PC-3 (cell line): ENCODE measurements at regions not wholly inside any gene's neighbourhood (a gene's known extent, or its start where the extent isn't known, plus 50 kb on each side); places are given as distances from the start of the nearest gene placed in this dataset.

Source experiments
- ATAC-seq: fragments of 200-7000 bp; cut with Tn5 transposase; 2 replicates; pipeline ENCODE4 v1.9.1; 2020; ENCODE audit warnings: mild to moderate bottlenecking, moderate library complexity
- BruUV-seq: library from RNA; stranded (reverse); fragments of 400-500 nt; replicated peaks from 2 replicates; lab custom pipeline; 2021; lab: Mats Ljungman, UMichigan
- CTCF ChIA-PET: fragments of 300-600 bp; sonication (Branson Sonifier 250); formaldehyde crosslinking; loops from one replicate; lab custom pipeline; 2022; ENCODE audit warnings: antibody characterized with exemption; lab: Charles Lee
- POLR2A ChIA-PET: fragments of 300-600 bp; sonication (Branson Sonifier 250); formaldehyde crosslinking; loops from one replicate; lab custom pipeline; 2022; ENCODE audit warnings: antibody characterized with exemption; ENCODE audit not compliant: unreplicated experiment; lab: Charles Lee
- DNase-seq: peaks from one replicate; pipeline ENCODE4 v3.0.0-alpha.2; 2015
- H2AFZ ChIP-seq: fragments of 300-600 bp; sonication (generic); 2 replicates; pipeline ENCODE4 v1.6.0; 2016; ENCODE audit warnings: antibody characterized with exemption, low read length
- H3F3A ChIP-seq: fragments of 300-600 bp; sonication (generic); one replicate; pipeline ENCODE4 v1.6.0; 2017; ENCODE audit warnings: antibody characterized with exemption, low read length, control low read depth, mild to moderate bottlenecking; ENCODE audit not compliant: unreplicated experiment
- H3K27ac ChIP-seq: fragments of 300-600 bp; sonication (generic); 2 replicates; pipeline ENCODE4 v1.5.1; 2016; ENCODE audit warnings: mild to moderate bottlenecking, low read length
- H3K27me3 ChIP-seq: fragments of 300-600 bp; sonication (generic); 2 replicates; pipeline ENCODE4 v1.6.1; 2016; ENCODE audit warnings: low read length, mixed read lengths
- H3K36me3 ChIP-seq: fragments of 300-600 bp; sonication (generic); 2 replicates; pipeline ENCODE4 v1.6.1; 2016; ENCODE audit warnings: low read depth, mixed run types, low read length, mixed read lengths
- H3K4me1 ChIP-seq: fragments of 300-600 bp; sonication (generic); 2 replicates; pipeline ENCODE4 v1.5.1; 2016; ENCODE audit warnings: low read length; ENCODE audit not compliant: insufficient read depth
- H3K4me2 ChIP-seq: fragments of 300-600 bp; sonication (generic); 2 replicates; pipeline ENCODE4 v1.6.0; 2016; ENCODE audit warnings: low read length
- H3K4me3 ChIP-seq: fragments of 300-600 bp; sonication (generic); 2 replicates; pipeline ENCODE4 v1.5.1; 2016; ENCODE audit warnings: mild to moderate bottlenecking, low read length, mixed read lengths
- H3K79me2 ChIP-seq: fragments of 300-600 bp; sonication (generic); 2 replicates; pipeline ENCODE4 v1.6.1; 2017; ENCODE audit warnings: low read length, mixed read lengths
- H3K9ac ChIP-seq: fragments of 300-600 bp; sonication (generic); 2 replicates; pipeline ENCODE4 v1.6.0; 2016; ENCODE audit warnings: mild to moderate bottlenecking, low read length
- H3K9me2 ChIP-seq: fragments of 300-600 bp; sonication (generic); replicated peaks from 2 replicates; pipeline ENCODE4 v1.6.1; 2016; ENCODE audit warnings: mixed run types, low read length, mixed read lengths
- H3K9me3 ChIP-seq: fragments of 300-600 bp; sonication (generic); 2 replicates; pipeline ENCODE4 v1.6.1; 2016; ENCODE audit warnings: low read length, mixed read lengths
- H4K20me1 ChIP-seq: fragments of 300-600 bp; sonication (generic); 2 replicates; pipeline ENCODE4 v1.6.1; 2016; ENCODE audit warnings: low read length, mixed read lengths
- CTCF ChIP-seq: fragments of 300-600 bp; sonication (generic); conservative IDR thresholded peaks from 2 replicates; pipeline ENCODE4 v1.5.1; 2017; ENCODE audit warnings: antibody characterized with exemption, low read depth, mild to moderate bottlenecking, low read length
- EZH2 ChIP-seq: fragments of 300-600 bp; sonication (generic); IDR thresholded peaks from one replicate; pipeline ENCODE4 v1.6.1; 2017; ENCODE audit warnings: antibody characterized with exemption, mild to moderate bottlenecking, low read length; ENCODE audit not compliant: unreplicated experiment
- EZH2phosphoT487 ChIP-seq: fragments of 300-600 bp; sonication (generic); IDR thresholded peaks from 2 replicates; pipeline ENCODE4 v1.6.1; 2018; ENCODE audit warnings: mild to moderate bottlenecking, antibody characterized with exemption, low read length, borderline replicate concordance
- intact Hi-C: fragments of 100-400 bp; cut with micrococcal nuclease; formaldehyde crosslinking; loops from 2 replicates; pipeline ENCODE4 v1.9.0; 2023

GRCh38 chr9:87805259-87805658, 77.4 kb upstream of the SPATA31E1 start:
- Histone ChIP-seq H3K9me3 (no peaks in the 10 kb centered on the region), H4K20me1 (no peaks in the 10 kb centered on the region), H3K27me3 (no peaks in the 10 kb centered on the region), H3K4me1 (no peaks in the 10 kb centered on the region), H2AFZ (no peak overlapping the region), H3F3A (no peaks in the 10 kb centered on the region), H3K9me2 (no peaks in the 10 kb centered on the region), H3K4me2 (no peak overlapping the region), H3K79me2 (no peaks in the 10 kb centered on the region), H3K36me3 (no peaks in the 10 kb centered on the region), H3K4me3 (no peak overlapping the region), H3K9ac (no peak overlapping the region), H3K27ac (no peak overlapping the region)
- ChIA-PET POLR2A (no interaction called here), CTCF (no interaction called here)
- DNase-seq, result no peak
- no TSS peak for BruUV-seq
- TF ChIP-seq EZH2phosphoT487 (no peak), EZH2 (no peak), CTCF (no peak)
- intact Hi-C loops, result no loop called here
- ATAC-seq, result no peak

GRCh38 chr9:87810008-87810407, 72.7 kb upstream of the SPATA31E1 start:
- no peak overlapping the region for H2AFZ ChIP-seq
- CTCF ChIA-PET, result no interaction called here
- H3K4me2 ChIP-seq, result no peak overlapping the region
- H3K36me3 ChIP-seq, result no peaks in the 10 kb centered on the region
- no peak overlapping the region for H3K9ac ChIP-seq
- no TSS peak for BruUV-seq
- no peak overlapping the region for H3K27ac ChIP-seq
- H4K20me1 ChIP-seq, result no peaks in the 10 kb centered on the region
- no peaks in the 10 kb centered on the region for H3F3A ChIP-seq
- no peak for TF ChIP-seq EZH2phosphoT487
- no peak for TF ChIP-seq EZH2
- no peak for TF ChIP-seq CTCF
- H3K79me2 ChIP-seq, result no peaks in the 10 kb centered on the region
- H3K9me2 ChIP-seq, result no peaks in the 10 kb centered on the region
- H3K4me1 ChIP-seq, result peaks cover 5% of the 10 kb centered on the region; the same call in 1 of the 2 replicates
- no peaks in the 10 kb centered on the region for H3K9me3 ChIP-seq
- no peak overlapping the region for H3K4me3 ChIP-seq
- no peaks in the 10 kb centered on the region for H3K27me3 ChIP-seq
- ATAC-seq, result no peak
- POLR2A ChIA-PET, result no interaction called here
- intact Hi-C loops, result no loop called here
- DNase-seq, result no peak

- Histone ChIP-seq H4K20me1 (no peaks in the 10 kb centered on the region), H3K4me1 (peaks cover 5% of the 10 kb centered on the region; the same call in 1 of the 2 replicates), H3F3A (no peaks in the 10 kb centered on the region), H3K9me2 (no peaks in the 10 kb centered on the region), H3K9ac (no peak overlapping the region), H3K36me3 (no peaks in the 10 kb centered on the region), H3K27ac (no peak overlapping the region), H3K27me3 (no peaks in the 10 kb centered on the region), H3K4me3 (no peak overlapping the region), H3K4me2 (no peak overlapping the region), H2AFZ (no peak overlapping the region), H3K79me2 (no peaks in the 10 kb centered on the region), H3K9me3 (no peaks in the 10 kb centered on the region)
- CTCF ChIA-PET, result no interaction called here
- intact Hi-C loops, result no loop called here
- DNase-seq (no peak), ATAC-seq (no peak)
- POLR2A ChIA-PET, result no interaction called here
- TF ChIP-seq EZH2phosphoT487, result no peak
- TF ChIP-seq EZH2, result no peak
- TF ChIP-seq CTCF, result no peak
- no TSS peak for BruUV-seq
These were observed 71.9 kb upstream of the SPATA31E1 start for GRCh38 chr9:87810679-87811178.
